ENCODE measurements at regions not wholly inside any gene's neighbourhood (a gene's known extent, or its start where the extent isn't known, plus 50 kb on each side); places are given as distances from the start of the nearest gene placed in this dataset.
A peak's percentile ranks its signal among the peaks of the same experiment; 100 is the strongest.

DNA sequence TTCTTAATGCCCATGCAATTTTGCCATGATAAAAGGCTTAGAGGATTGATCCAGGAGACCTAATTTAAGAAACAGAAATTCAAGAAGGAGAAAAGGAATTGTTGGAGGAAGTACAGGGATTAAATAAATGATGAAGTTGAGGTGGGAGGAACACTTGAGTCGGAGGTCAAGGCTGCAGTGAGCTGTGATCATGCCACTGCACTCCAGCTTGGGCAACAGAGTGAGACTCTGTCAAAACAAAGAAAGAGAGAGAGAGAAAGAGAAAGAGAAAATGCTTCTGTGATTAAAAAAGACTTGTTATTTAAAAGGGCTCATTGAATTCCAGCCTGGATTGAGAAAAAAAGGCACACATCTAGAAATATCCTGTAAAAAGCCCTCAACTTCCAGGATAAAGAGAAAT lies 123.2 kb downstream of the B3GNT2 start:
- TF ChIP-seq POLR2A (IDR thresholded peaks at IDR 0.05) (no peak), EP300 (IDR thresholded peaks at IDR 0.05) (no peak), POLR2AphosphoS5 (IDR thresholded peaks at IDR 0.05) (no peak)
- TF ChIP-seq, protein P1, sequence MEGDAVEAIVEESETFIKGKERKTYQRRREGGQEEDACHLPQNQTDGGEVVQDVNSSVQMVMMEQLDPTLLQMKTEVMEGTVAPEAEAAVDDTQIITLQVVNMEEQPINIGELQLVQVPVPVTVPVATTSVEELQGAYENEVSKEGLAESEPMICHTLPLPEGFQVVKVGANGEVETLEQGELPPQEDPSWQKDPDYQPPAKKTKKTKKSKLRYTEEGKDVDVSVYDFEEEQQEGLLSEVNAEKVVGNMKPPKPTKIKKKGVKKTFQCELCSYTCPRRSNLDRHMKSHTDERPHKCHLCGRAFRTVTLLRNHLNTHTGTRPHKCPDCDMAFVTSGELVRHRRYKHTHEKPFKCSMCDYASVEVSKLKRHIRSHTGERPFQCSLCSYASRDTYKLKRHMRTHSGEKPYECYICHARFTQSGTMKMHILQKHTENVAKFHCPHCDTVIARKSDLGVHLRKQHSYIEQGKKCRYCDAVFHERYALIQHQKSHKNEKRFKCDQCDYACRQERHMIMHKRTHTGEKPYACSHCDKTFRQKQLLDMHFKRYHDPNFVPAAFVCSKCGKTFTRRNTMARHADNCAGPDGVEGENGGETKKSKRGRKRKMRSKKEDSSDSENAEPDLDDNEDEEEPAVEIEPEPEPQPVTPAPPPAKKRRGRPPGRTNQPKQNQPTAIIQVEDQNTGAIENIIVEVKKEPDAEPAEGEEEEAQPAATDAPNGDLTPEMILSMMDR (IDR thresholded peaks at IDR 0.05): no peak
- no peaks in the 10 kb centered on the region for H3K4me1 ChIP-seq
- no peak overlapping the region for H3K4me3 ChIP-seq
- H3K27ac ChIP-seq: no peak overlapping the region
- no peak for DNase-seq (ENCODE audit: low spot score in 2 of 2)
- no peaks in the 10 kb centered on the region for H3K27me3 ChIP-seq
- no peaks in the 10 kb centered on the region for H3K9me3 ChIP-seq
- WGBS: 46% methylated on average over 1 of the region's 1 CpG
- H3K36me3 ChIP-seq: no peaks in the 10 kb centered on the region

DNA sequence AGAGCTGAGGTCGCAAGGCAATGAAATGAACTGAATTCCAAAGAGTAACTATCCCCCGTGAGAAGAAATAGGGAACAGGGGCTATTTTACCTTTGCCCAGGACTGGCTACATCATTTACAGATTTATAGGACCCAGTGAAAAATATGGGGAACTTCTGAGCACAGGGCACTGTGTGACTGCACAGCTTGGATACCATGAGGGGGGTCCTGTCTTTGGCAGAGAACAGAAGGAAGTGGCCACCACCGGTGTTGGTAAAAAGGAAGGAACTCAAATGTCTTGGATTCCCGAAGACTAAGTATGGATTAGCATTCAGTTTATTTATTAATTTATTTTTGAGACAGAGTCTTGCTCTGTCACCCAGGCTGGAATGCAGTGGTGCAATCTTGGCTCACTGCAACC lies 119.6 kb downstream of the B3GNT2 start:
- DNase-seq (ENCODE audit: low spot score in 2 of 2): no peak
- H3K9me3 ChIP-seq: no peaks in the 10 kb centered on the region
- WGBS: 70% methylated on average over 4 of the region's 4 CpGs
- TF ChIP-seq POLR2AphosphoS5 (IDR thresholded peaks at IDR 0.05) (no peak), EP300 (IDR thresholded peaks at IDR 0.05) (no peak), POLR2A (IDR thresholded peaks at IDR 0.05) (no peak)
- TF ChIP-seq, protein P1 (IDR thresholded peaks at IDR 0.05): no peak
- no peaks in the 10 kb centered on the region for H3K27me3 ChIP-seq
- H3K27ac ChIP-seq: no peak overlapping the region
- no peaks in the 10 kb centered on the region for H3K4me1 ChIP-seq
- no peaks in the 10 kb centered on the region for H3K36me3 ChIP-seq
- H3K4me3 ChIP-seq: no peak overlapping the region

DNA sequence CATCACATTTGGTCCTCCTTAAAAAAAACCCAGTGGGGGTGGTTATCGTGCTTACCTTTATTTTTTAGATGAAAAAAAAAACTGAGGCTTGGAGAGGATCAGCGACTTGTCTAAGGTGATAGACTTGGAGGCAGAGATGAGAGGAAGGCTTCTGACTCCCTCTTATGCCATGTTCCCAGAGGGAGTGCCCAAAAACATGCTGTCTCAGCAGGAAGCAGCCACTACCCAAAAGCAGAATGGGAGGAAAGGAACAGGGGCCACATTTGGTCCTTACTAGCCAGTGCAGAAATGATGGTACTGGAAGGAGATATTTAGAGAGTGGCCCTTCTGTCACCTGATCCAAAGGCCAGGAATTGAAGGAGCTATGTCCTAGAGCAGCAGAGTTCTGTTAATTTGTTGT lies 118.4 kb downstream of the B3GNT2 start:
- Histone ChIP-seq H3K4me3 (no peak overlapping the region), H3K9me3 (no peaks in the 10 kb centered on the region), H3K36me3 (no peaks in the 10 kb centered on the region), H3K27ac (no peak overlapping the region), H3K4me1 (peaks cover 11% of the 10 kb centered on the region), H3K27me3 (no peaks in the 10 kb centered on the region)
- TF ChIP-seq POLR2A (IDR thresholded peaks at IDR 0.05): no peak
- TF ChIP-seq POLR2AphosphoS5 (IDR thresholded peaks at IDR 0.05): no peak
- TF ChIP-seq EP300 (IDR thresholded peaks at IDR 0.05): no peak
- TF ChIP-seq, protein P1 (IDR thresholded peaks at IDR 0.05): no peak
- 92% methylated on average over 2 of the region's 2 CpGs for WGBS
- no peak for DNase-seq (ENCODE audit: low spot score in 2 of 2)

DNA sequence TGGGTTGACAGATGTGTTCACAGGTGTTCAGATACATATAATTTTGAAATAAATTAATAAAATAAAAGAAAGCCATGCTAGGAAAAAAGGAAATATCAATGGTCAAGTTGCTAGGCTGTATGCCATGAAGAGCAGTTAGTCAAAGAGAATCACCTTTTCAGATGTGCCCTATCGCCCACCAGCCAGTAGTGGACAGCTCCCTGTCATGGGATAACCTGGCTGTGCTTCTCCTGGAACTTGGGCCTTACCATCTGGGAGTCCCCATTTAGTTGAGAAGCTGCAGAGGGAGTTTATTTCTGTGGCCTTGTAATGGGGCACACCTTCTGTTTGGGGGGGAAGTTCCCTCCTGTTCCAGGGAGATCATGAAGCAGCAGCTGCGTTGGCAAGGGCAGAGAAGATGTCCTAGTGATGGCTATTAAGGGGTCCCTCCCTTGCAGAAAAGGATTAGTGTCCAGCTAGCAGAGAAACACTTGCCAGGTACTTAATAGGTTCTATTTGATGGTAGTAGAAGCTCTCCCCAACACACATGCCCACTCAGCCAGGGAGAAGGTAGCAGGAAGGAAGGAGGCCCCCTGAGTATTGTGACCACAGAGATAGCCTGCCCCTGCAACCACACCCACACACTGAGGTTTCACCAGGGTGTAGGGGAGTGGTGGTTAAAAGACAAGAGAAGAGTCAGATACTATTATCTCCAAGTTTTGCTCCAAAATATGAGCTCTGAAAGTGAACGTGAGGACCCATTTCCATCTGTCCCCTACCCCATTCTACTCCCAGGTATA lies 117.7 kb downstream of the B3GNT2 start:
- Histone ChIP-seq H3K36me3 (no peaks in the 10 kb centered on the region), H3K27me3 (no peaks in the 10 kb centered on the region), H3K4me1 (peaks cover 16% of the 10 kb centered on the region), H3K9me3 (no peaks in the 10 kb centered on the region), H3K4me3 (no peak overlapping the region), H3K27ac (no peak overlapping the region)
- WGBS: 89% methylated on average over 3 of the region's 3 CpGs
- TF ChIP-seq POLR2A (IDR thresholded peaks at IDR 0.05): no peak
- TF ChIP-seq, protein P1 (IDR thresholded peaks at IDR 0.05): no peak
- TF ChIP-seq POLR2AphosphoS5 (IDR thresholded peaks at IDR 0.05): no peak
- no peak for TF ChIP-seq EP300 (IDR thresholded peaks at IDR 0.05)
- no peak for DNase-seq (ENCODE audit: low spot score in 2 of 2)

DNA sequence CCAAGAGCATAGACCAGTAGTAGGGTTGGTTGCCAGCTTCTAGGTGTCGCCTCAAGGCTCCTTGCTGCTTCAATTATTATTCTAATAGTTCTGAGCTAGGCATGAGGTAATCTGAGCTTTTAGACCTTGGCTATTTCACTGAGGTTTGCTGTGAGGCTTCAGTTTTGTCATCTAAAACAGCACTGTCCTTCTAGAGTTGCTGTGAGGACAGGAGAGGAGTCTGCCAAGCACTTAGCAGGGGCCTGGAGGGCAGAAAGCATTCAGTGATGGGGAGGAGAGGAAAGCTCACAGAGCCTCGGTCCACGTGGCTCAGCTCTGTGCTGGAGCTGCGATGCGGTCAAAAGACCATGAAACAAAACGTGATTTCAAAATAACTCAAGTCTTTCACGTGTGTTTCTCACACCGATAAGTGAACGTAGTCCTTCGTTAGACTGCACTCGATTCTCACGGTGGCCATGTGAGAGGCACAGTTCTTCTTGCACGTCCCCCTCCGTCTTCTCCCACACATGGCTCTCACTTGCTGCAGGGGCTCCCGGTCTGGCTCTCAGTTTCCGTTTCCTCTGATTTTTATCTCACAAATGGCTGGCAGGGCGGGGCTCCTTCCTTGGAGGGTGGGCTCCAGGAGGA lies 113.7 kb downstream of the B3GNT2 start:
- 45% methylated on average over 17 of the region's 17 CpGs for WGBS
- Histone ChIP-seq H3K4me3 (peak overlapping the region; percentile 10), H3K36me3 (no peaks in the 10 kb centered on the region), H3K27ac (no peak overlapping the region), H3K9me3 (no peaks in the 10 kb centered on the region), H3K27me3 (no peaks in the 10 kb centered on the region), H3K4me1 (peaks cover 50% of the 10 kb centered on the region)
- DNase-seq (ENCODE audit: low spot score in 2 of 2): no peak
- TF ChIP-seq POLR2AphosphoS5 (IDR thresholded peaks at IDR 0.05): no peak
- TF ChIP-seq EP300 (IDR thresholded peaks at IDR 0.05): no peak
- no peak for TF ChIP-seq POLR2A (IDR thresholded peaks at IDR 0.05)
- TF ChIP-seq, protein P1 (IDR thresholded peaks at IDR 0.05): no peak
